WI38 (cell line): ENCODE measurements at regions not wholly inside any gene's neighbourhood (a gene's known extent, or its start where the extent isn't known, plus 50 kb on each side); places are given as distances from the start of the nearest gene placed in this dataset.
"Not testable (repeated sequence)": the region's sequence is repeated elsewhere in the genome, so short reads cannot be mapped to it uniquely, and the experiment has no call there.

Experiments
- H3K4me3 ChIP-seq: 2 replicates; pipeline ENCODE4 v1.5.1; 2011; ENCODE audit warnings: low read depth, mild to moderate bottlenecking, control low read depth, low read length
- TF ChIP-seq, protein P1 (sequence below): IDR thresholded peaks from 2 replicates; pipeline ENCODE4 v1.5.1; 2012; ENCODE audit warnings: low read depth, mild to moderate bottlenecking, control low read depth, low read length

DNA sequence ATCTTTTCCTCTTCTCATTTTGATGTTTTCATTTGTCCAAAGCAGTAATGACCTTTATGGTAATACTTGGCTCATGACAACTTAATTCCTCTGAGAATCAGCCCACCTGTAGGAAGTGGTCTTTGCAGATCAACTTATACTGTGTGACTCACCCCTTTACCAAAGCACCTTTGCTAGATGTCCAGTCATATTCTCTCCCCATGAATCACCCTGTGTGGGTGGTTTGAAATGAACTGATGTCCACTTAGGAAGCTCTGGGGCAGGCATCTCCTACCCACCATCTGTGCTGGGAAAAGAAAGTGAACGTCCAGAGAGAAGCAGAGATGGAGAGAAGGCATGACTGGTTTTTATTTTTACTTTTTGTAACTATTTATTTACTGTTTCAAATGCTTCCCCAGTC is 410.3 kb downstream of the KIF20B start:
- H3K4me3 ChIP-seq = no peak overlapping the region
- TF ChIP-seq, protein P1, sequence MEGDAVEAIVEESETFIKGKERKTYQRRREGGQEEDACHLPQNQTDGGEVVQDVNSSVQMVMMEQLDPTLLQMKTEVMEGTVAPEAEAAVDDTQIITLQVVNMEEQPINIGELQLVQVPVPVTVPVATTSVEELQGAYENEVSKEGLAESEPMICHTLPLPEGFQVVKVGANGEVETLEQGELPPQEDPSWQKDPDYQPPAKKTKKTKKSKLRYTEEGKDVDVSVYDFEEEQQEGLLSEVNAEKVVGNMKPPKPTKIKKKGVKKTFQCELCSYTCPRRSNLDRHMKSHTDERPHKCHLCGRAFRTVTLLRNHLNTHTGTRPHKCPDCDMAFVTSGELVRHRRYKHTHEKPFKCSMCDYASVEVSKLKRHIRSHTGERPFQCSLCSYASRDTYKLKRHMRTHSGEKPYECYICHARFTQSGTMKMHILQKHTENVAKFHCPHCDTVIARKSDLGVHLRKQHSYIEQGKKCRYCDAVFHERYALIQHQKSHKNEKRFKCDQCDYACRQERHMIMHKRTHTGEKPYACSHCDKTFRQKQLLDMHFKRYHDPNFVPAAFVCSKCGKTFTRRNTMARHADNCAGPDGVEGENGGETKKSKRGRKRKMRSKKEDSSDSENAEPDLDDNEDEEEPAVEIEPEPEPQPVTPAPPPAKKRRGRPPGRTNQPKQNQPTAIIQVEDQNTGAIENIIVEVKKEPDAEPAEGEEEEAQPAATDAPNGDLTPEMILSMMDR = no peak

DNA sequence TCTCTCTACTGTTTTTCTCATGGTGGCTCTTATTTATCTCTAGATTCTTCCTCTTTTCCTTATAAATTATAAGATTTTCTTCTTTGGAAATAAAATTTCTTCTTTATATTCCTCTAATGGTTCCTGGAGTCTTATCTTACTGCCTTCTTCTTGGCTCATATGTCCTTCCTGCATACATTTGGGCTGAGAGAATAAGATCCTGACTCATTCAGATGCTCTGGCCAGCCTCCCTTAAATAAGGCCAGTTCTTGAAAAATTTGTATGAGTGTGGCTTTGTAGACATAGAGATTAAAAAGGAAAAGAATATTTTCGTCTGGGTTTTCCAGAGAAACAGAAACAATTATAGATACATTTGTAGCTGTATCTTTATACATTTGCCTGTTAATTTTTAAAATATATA is 411.3 kb downstream of the KIF20B start:
- H3K4me3 ChIP-seq = no peak overlapping the region
- TF ChIP-seq, protein P1 = no peak

DNA sequence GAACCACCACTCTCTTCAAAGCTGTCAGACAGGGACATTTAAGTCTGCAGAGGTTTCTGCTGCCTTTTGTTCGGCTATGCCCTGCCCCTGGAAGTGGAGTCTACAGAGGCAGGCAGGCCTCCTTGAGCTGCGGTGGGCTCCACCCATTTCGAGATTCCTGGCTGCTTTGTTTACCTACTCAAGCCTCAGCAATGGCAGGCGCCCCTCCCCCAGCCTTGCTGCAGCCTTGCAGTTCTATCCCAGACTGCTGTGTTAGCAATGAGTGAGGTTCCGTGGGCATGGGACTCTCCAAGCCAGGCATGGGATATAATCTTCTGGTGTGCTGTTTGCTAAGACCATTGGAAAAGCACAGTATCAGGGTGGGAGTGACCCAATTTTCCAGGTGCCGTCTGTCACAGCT is 417.2 kb downstream of the KIF20B start:
- H3K4me3 ChIP-seq = not testable (repeated sequence)

DNA sequence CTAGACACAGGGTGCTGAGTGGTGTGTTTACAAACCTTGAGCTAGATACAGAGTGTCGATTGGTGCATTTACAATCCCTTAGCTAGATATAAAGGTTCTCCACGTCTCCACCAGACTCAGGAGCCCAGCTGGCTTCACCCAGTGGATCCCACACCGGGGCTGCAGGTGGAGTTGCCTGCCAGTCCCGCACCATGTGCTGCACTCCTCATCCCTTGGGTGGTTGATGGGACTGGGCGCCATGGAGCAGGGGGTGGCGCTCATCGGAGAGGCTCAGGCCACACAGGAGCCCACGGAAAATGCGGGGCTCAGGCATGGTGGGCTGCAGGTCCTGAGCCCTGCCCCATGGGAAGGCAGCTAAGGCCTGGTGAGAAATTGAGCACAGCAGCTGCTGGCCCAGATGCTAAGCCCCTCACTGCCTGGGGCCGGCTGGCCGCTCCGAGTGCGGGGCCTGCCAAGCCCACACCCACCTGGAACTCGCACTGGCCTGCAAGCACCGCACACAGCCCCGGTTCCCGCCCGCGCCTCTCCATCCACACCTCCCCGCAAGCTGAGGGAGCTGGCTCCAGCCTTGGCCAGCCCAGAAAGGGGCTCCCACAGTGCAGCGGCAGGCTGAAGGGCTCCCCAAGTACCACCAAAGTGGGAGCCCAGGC is 418.4 kb downstream of the KIF20B start:
- not testable (repeated sequence) for H3K4me3 ChIP-seq

DNA sequence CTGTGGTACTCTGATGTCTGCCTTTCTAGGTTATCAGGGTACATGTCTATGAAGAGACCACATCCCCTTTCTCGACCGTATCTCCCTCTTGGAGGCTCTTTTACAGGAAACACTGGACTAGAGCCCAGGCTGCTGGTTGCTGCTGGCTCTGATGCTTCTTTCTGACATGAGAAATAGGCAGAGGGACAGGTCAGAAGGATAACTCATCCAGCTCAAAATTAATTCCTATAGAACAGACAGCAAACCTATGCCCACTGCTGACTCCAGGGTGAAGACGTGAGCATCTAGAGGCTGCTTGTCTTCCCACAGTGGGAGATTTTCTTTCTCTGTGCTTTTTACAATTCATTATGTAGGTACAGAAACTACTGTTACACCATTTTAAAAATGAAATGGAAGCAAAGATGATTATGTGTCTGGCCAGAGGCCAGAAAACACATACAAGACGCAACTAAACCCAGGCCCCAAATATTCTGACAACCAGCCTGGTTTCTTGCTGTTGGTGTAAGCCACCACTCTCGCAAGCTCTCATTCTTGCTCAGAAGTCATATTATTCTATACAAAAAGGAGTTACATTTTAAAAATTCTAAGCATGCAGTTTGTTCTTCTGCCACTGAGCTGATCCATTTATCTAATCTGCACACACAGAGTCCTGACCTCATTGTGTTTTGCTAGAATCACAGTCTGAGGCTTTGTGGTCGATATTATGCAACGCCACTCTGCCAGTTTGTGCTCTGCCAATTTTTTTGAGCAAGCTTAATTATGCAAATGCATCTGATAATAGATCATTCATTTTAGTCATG is 424.3 kb downstream of the KIF20B start:
- TF ChIP-seq, protein P1 = no peak
- H3K4me3 ChIP-seq = no peak overlapping the region

DNA sequence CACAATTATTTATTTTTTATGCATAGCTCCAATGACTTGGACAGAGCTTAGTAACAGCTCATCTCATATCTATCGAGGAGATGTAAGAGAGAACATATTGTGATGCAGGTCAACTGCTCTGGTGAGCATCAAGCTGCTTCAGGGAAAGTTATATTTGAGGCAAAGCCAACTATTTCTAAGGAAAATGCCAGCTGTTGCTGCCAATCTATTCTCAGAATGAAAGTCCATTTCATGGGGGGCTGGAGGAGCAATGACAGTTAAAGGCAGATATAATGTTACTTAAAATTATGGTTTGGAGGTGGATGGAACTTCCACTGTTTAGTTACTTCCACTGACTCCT is 424.8 kb downstream of the KIF20B start:
- no peak overlapping the region for H3K4me3 ChIP-seq
- TF ChIP-seq, protein P1 = no peak

DNA sequence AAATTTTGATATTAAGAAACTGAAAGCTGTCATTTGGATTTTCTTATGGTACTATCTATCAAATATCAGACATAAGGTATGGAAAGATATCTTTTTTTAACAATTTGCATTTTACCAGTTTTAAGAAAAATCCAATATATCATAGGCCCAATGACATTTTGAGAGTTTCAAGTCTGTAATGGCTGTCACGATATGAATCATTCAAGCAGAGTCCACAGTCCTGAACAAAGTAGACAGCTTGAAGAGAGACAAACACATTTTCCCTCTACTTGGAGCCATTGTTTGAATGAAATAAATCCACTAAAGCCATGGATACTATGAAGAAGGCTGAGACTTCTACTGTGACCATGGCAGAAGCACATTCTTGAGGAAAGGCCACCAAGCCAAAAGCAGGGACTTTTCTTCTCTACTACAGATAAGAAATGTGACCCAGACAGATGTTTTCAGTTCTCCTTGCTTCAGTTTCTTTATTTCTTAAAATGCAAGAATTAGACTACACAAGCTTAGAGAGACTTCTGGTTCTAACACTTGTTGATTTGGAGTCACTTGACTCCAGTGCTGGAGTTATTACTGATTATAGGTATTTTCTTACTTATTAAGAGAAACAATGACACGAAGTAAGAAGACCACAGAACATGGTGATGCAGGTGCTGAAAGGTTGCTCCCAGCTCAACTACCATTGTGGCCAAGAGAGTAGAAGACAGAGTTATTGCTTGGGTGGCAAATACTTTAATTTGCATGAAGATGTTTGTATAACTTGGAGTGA is 429.1 kb downstream of the KIF20B start:
- no peak overlapping the region for H3K4me3 ChIP-seq
- TF ChIP-seq, protein P1 = no peak

DNA sequence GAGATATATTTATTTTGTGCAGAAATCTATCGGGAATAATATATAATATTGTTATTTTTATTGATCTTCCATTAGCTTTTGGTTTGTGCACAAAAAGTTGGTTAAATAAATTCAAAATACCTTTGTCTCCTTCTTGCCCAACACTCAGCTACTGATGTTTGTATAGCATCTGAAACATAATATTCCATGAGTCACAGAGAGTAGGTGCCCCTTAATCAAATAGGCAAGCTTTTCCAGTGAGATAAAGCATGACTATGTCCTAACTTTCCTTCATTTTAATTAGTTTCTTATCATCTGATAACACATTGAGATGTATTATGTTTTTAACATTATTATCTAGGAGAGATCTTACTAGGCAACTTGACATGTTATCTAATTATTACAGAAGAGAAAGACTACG is 432.2 kb downstream of the KIF20B start:
- TF ChIP-seq, protein P1 = no peak

More for the DNA sequence above, 432.2 kb downstream of the KIF20B start:
- H3K4me3 ChIP-seq = no peak overlapping the region
